Mesenchymal stem cell (in vitro differentiated cells and primary cell): ENCODE measurements at regions not wholly inside any gene's neighbourhood (a gene's known extent, or its start where the extent isn't known, plus 50 kb on each side); places are given as distances from the start of the nearest gene placed in this dataset.

ENCODE experiments used
- DNase-seq: peaks from one replicate; pipeline ENCODE4 v3.0.0-alpha.2; 2013
- H2AFZ ChIP-seq: one replicate; pipeline ENCODE4 v1.6.1; 2013; ENCODE audit warnings: low read depth, mild to moderate bottlenecking, control low read depth, inconsistent platforms, low read length, moderate library complexity
- H2AK5ac ChIP-seq: 2 replicates; pipeline ENCODE4 v1.6.1; 2013; ENCODE audit warnings: low read length, moderate library complexity, mild to moderate bottlenecking, inconsistent platforms; ENCODE audit not compliant: severe bottlenecking
- H2BK120ac ChIP-seq: one replicate; pipeline ENCODE4 v1.6.1; 2013; ENCODE audit warnings: low read depth, mild to moderate bottlenecking, inconsistent platforms, low read length, moderate library complexity
- H2BK12ac ChIP-seq, 2 experiments: one replicate each; pipeline ENCODE4 v1.6.1; 2013; ENCODE audit warnings: inconsistent platforms in 2 of 2, low read length in 2 of 2, mild to moderate bottlenecking in 2 of 2, moderate library complexity in 2 of 2, control low read depth in 1 of 2
- H2BK15ac ChIP-seq: one replicate; pipeline ENCODE4 v1.6.1; 2013; ENCODE audit warnings: mild to moderate bottlenecking, low read depth, inconsistent platforms; ENCODE audit not compliant: poor library complexity, severe bottlenecking
- H2BK5ac ChIP-seq: 2 replicates; pipeline ENCODE4 v1.6.1; 2013; ENCODE audit warnings: low read depth, mild to moderate bottlenecking, low read length, control low read depth, inconsistent platforms; ENCODE audit not compliant: poor library complexity, severe bottlenecking
- H3K14ac ChIP-seq, 2 experiments: one replicate each; pipeline ENCODE4 v1.6.1; 2013; ENCODE audit warnings: inconsistent platforms in 2 of 2, low read length in 2 of 2, control low read depth in 1 of 2, mild to moderate bottlenecking in 1 of 2, moderate library complexity in 1 of 2
- H3K18ac ChIP-seq, 2 experiments: one replicate each; pipeline ENCODE4 v1.6.1; 2013; ENCODE audit warnings: inconsistent platforms in 2 of 2, low read length in 2 of 2, control low read depth in 1 of 2, low read depth in 1 of 2, mild to moderate bottlenecking in 1 of 2
- H3K23ac ChIP-seq, 2 experiments: one replicate each; pipeline ENCODE4 v1.6.1; 2013; ENCODE audit warnings: inconsistent platforms in 2 of 2, low read length in 2 of 2, mild to moderate bottlenecking in 2 of 2, moderate library complexity in 2 of 2, control low read depth in 1 of 2
- H3K27ac ChIP-seq: 2 replicates; pipeline ENCODE4 v1.5.1; 2013; ENCODE audit warnings: mild to moderate bottlenecking, moderate library complexity, low read length, control low read depth, inconsistent platforms; ENCODE audit not compliant: poor library complexity, severe bottlenecking
- H3K27me3 ChIP-seq, 2 experiments: 2 replicates each; pipeline versions ENCODE4 v1.6.1 to v1.7.0; 2013; ENCODE audit warnings: low read length in 2 of 2, mild to moderate bottlenecking in 2 of 2, moderate library complexity in 2 of 2, control low read depth in 1 of 2, inconsistent platforms in 1 of 2; ENCODE audit not compliant: control insufficient read depth in 1 of 2, insufficient read depth in 1 of 2
- H3K36me3 ChIP-seq, 2 experiments: 2 replicates each; pipeline versions ENCODE4 v1.6.1 to v1.7.0; 2013; ENCODE audit warnings: low read length in 2 of 2, control low read depth in 1 of 2, inconsistent platforms in 1 of 2, low read depth in 1 of 2, mild to moderate bottlenecking in 1 of 2; ENCODE audit not compliant: insufficient read depth in 2 of 2, control insufficient read depth in 1 of 2
- H3K4ac ChIP-seq, 2 experiments: one replicate each; pipeline ENCODE4 v1.6.1; 2013; ENCODE audit warnings: inconsistent platforms in 2 of 2, low read length in 2 of 2, mild to moderate bottlenecking in 2 of 2, moderate library complexity in 2 of 2, control low read depth in 1 of 2, low read depth in 1 of 2
- H3K4me1 ChIP-seq: 2 replicates; pipeline ENCODE4 v1.6.1; 2013; ENCODE audit warnings: low read depth, low read length, control low read depth; ENCODE audit not compliant: control insufficient read depth, insufficient read depth
- H3K4me2 ChIP-seq: 2 replicates; pipeline ENCODE4 v1.6.1; 2013; ENCODE audit warnings: low read length, mild to moderate bottlenecking, inconsistent platforms; ENCODE audit not compliant: poor library complexity, severe bottlenecking
- H3K4me3 ChIP-seq, 2 experiments: 2 replicates each; pipeline versions ENCODE4 v1.5.1 to v1.7.0; 2013; ENCODE audit warnings: low read length in 2 of 2, mild to moderate bottlenecking in 2 of 2, control low read depth in 1 of 2, low read depth in 1 of 2; ENCODE audit not compliant: insufficient read depth in 1 of 2
- H3K79me1 ChIP-seq: replicated peaks from 2 replicates; pipeline ENCODE4 v1.6.1; 2013; ENCODE audit warnings: mild to moderate bottlenecking, control low read depth, low read length, inconsistent platforms; ENCODE audit not compliant: poor library complexity, severe bottlenecking
- H3K9ac ChIP-seq: 2 replicates; pipeline ENCODE4 v1.7.0; 2013; ENCODE audit warnings: mild to moderate bottlenecking, low read length, moderate library complexity
- H3K9me3 ChIP-seq: 2 replicates; pipeline ENCODE4 v1.7.0; 2013; ENCODE audit warnings: mild to moderate bottlenecking, low read length; ENCODE audit not compliant: control insufficient read depth
- H4K8ac ChIP-seq: one replicate; pipeline ENCODE4 v1.6.1; 2013; ENCODE audit warnings: inconsistent platforms, mild to moderate bottlenecking, low read length, moderate library complexity
- H4K91ac ChIP-seq: one replicate; pipeline ENCODE4 v1.6.1; 2013; ENCODE audit warnings: mild to moderate bottlenecking, low read length, inconsistent platforms
- WGBS: methylation state at CpG from one replicate; pipeline ENCODE4 v1.1.7; 2013; ENCODE audit warnings: mixed read lengths; 5-methylcytosine and 5-hydroxymethylcytosine counted together

GRCh38 chr16:6248199-6248598 lies 1084.4 kb upstream of the RBFOX1 start:
- Histone ChIP-seq H3K18ac (no peak overlapping the region), H3K4me2 (no peak overlapping the region), H3K4me3 (no peak overlapping the region), H2BK120ac (no peak overlapping the region), H3K4me1 (no peaks in the 10 kb centered on the region), H3K4ac (no peak overlapping the region), H3K23ac (no peak overlapping the region), H4K8ac (no peak overlapping the region), H2AFZ (no peak overlapping the region), H3K36me3 (no peaks in the 10 kb centered on the region), H4K91ac (no peak overlapping the region), H2BK5ac (no peak overlapping the region), H2AK5ac (no peak overlapping the region), H2BK15ac (no peak overlapping the region), H3K9ac (no peak overlapping the region), H3K79me1 (no peaks in the 10 kb centered on the region), H3K9me3 (peaks cover 3% of the 10 kb centered on the region), H3K27me3 (no peaks in the 10 kb centered on the region), H3K27ac (no peak overlapping the region), H2BK12ac (no peak overlapping the region), H3K14ac (no peak overlapping the region)
- DNase-seq: no peak
- WGBS: 88% methylated on average over 3 of the region's 4 CpGs

- Histone ChIP-seq H2BK15ac (no peak overlapping the region), H2AK5ac (no peak overlapping the region), H3K36me3 (no peaks in the 10 kb centered on the region), H3K4ac (no peak overlapping the region), H2AFZ (no peak overlapping the region), H2BK5ac (no peak overlapping the region), H2BK12ac (no peak overlapping the region), H4K91ac (no peak overlapping the region), H3K14ac (no peak overlapping the region), H3K4me3 (no peak overlapping the region), H3K4me2 (no peak overlapping the region), H3K4me1 (no peaks in the 10 kb centered on the region), H3K23ac (no peak overlapping the region), H2BK120ac (no peak overlapping the region), H3K18ac (no peak overlapping the region), H4K8ac (no peak overlapping the region), H3K9me3 (peaks cover 3% of the 10 kb centered on the region), H3K27ac (no peak overlapping the region), H3K27me3 (no peaks in the 10 kb centered on the region), H3K79me1 (no peaks in the 10 kb centered on the region), H3K9ac (no peak overlapping the region)
- WGBS: 97% methylated on average over 2 of the region's 4 CpGs
- no peak for DNase-seq
Measured at GRCh38 chr16:6247775-6248174, 1084.9 kb upstream of the RBFOX1 start.

DNA sequence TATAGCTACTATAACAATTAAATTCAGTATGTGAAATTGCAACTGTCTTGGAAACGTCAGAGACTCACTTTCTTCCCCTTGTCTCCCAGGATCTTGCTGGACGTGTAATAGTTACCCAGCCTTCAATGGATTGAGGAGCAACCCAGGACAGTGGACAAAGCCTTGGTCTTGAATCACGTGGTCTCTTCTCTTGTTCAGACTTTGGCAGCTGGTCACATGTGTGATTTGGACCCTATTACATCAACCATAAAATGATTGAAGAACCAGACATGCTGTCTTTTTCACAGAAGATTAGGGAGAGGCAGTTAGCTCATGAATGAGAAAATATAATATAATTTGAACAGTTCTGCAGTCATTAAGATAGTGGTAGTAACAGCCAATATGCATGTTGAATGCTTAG lies 1085.5 kb upstream of the RBFOX1 start:
- no peaks in the 10 kb centered on the region for H3K27me3 ChIP-seq
- no peak overlapping the region for H3K14ac ChIP-seq
- H3K18ac ChIP-seq: no peak overlapping the region
- H3K4me1 ChIP-seq: no peaks in the 10 kb centered on the region
- H2BK12ac ChIP-seq: no peak overlapping the region
- no peak overlapping the region for H2BK120ac ChIP-seq
- H3K4ac ChIP-seq: no peak overlapping the region
- H3K23ac ChIP-seq: no peak overlapping the region
- DNase-seq: no peak
- 67% methylated on average over 3 of the region's 3 CpGs for WGBS
- H2BK5ac ChIP-seq: no peak overlapping the region
- H4K8ac ChIP-seq: no peak overlapping the region
- H3K4me2 ChIP-seq: no peak overlapping the region
- no peak overlapping the region for H2BK15ac ChIP-seq
- no peak overlapping the region for H2AFZ ChIP-seq
- no peak overlapping the region for H3K4me3 ChIP-seq
- no peak overlapping the region for H4K91ac ChIP-seq
- H3K27ac ChIP-seq: no peak overlapping the region
- H3K36me3 ChIP-seq: no peaks in the 10 kb centered on the region
- H2AK5ac ChIP-seq: no peak overlapping the region
- no peak overlapping the region for H3K9ac ChIP-seq
- peaks cover 3% of the 10 kb centered on the region for H3K9me3 ChIP-seq
- H3K79me1 ChIP-seq: no peaks in the 10 kb centered on the region

- Histone ChIP-seq H2BK12ac (no peak overlapping the region), H3K23ac (no peak overlapping the region), H3K4me1 (no peaks in the 10 kb centered on the region), H3K36me3 (no peaks in the 10 kb centered on the region), H2BK15ac (no peak overlapping the region), H4K91ac (no peak overlapping the region), H3K4ac (no peak overlapping the region), H2BK120ac (no peak overlapping the region), H3K9ac (no peak overlapping the region), H3K14ac (no peak overlapping the region), H3K4me2 (no peak overlapping the region), H2AFZ (no peak overlapping the region), H2BK5ac (no peak overlapping the region), H4K8ac (no peak overlapping the region), H2AK5ac (no peak overlapping the region), H3K27ac (no peak overlapping the region), H3K4me3 (no peak overlapping the region), H3K27me3 (no peaks in the 10 kb centered on the region), H3K9me3 (peaks cover 3% of the 10 kb centered on the region), H3K18ac (no peak overlapping the region), H3K79me1 (no peaks in the 10 kb centered on the region)
- no peak for DNase-seq
Measured at GRCh38 chr16:6246266-6246665, 1086.4 kb upstream of the RBFOX1 start.
